GM06990 (cell line): ENCODE measurements at regions not wholly inside any gene's neighbourhood (a gene's known extent, or its start where the extent isn't known, plus 50 kb on each side); places are given as distances from the start of the nearest gene placed in this dataset.

Experiments used
- DNase-seq: peaks from one replicate; pipeline ENCODE4 v3.0.0-alpha.2; 2011; ENCODE audit not compliant: insufficient read length; ENCODE audit errors: extremely low read depth
- H3K27me3 ChIP-seq: replicated peaks from 2 replicates; pipeline ENCODE4 v1.6.0; 2011; ENCODE audit warnings: low read length; ENCODE audit not compliant: control insufficient read depth, insufficient read depth
- H3K36me3 ChIP-seq: 2 replicates; pipeline ENCODE4 v1.5.1; 2011; ENCODE audit warnings: low read length; ENCODE audit not compliant: control insufficient read depth, insufficient read depth
- H3K4me3 ChIP-seq: replicated peaks from 2 replicates; pipeline ENCODE4 v1.5.1; 2011; ENCODE audit warnings: low read depth, mild to moderate bottlenecking, control low read depth, low read length
- CTCF ChIP-seq: IDR thresholded peaks from 2 replicates; pipeline ENCODE4 v1.5.1; 2011; ENCODE audit warnings: low read length, control low read depth, mild to moderate bottlenecking, inconsistent platforms; ENCODE audit not compliant: insufficient read depth, poor library complexity, severe bottlenecking

GRCh38 chr2:109057686-109058085 is 68.7 kb upstream of the EDAR start:
- TF ChIP-seq CTCF = no peak
- no peak for DNase-seq
- Histone ChIP-seq H3K27me3 (no peaks in the 10 kb centered on the region; the same call in 1 of the 2 replicates), H3K36me3 (no peaks in the 10 kb centered on the region), H3K4me3 (no peak overlapping the region)

GRCh38 chr2:109055435-109055834 is 66.4 kb upstream of the EDAR start:
- TF ChIP-seq CTCF = no peak
- no peaks in the 10 kb centered on the region for H3K27me3 ChIP-seq
- H3K4me3 ChIP-seq = no peak overlapping the region
- H3K36me3 ChIP-seq = no peaks in the 10 kb centered on the region
- no peak for DNase-seq

GRCh38 chr2:109054865-109055264 is 65.8 kb upstream of the EDAR start:
- H3K4me3 ChIP-seq = no peak overlapping the region
- H3K36me3 ChIP-seq = no peaks in the 10 kb centered on the region
- TF ChIP-seq CTCF = no peak
- H3K27me3 ChIP-seq = no peaks in the 10 kb centered on the region
- DNase-seq = no peak

- H3K27me3 ChIP-seq = no peaks in the 10 kb centered on the region
- no peaks in the 10 kb centered on the region for H3K36me3 ChIP-seq
- TF ChIP-seq CTCF = no peak
- H3K4me3 ChIP-seq = no peak overlapping the region
- DNase-seq = no peak
Measured at GRCh38 chr2:109053716-109054115, 64.7 kb upstream of the EDAR start.

- no peak overlapping the region for H3K4me3 ChIP-seq
- no peak for DNase-seq
- no peaks in the 10 kb centered on the region for H3K27me3 ChIP-seq
- no peak for TF ChIP-seq CTCF
- no peaks in the 10 kb centered on the region for H3K36me3 ChIP-seq
Measured at GRCh38 chr2:109052922-109053321, 63.9 kb upstream of the EDAR start.

- no peaks in the 10 kb centered on the region for H3K36me3 ChIP-seq
- H3K27me3 ChIP-seq = no peaks in the 10 kb centered on the region
- H3K4me3 ChIP-seq = no peak overlapping the region
- TF ChIP-seq CTCF = no peak
- DNase-seq = no peak
Measured at GRCh38 chr2:109049022-109049421, 60.0 kb upstream of the EDAR start.
